H1 (cell line): ENCODE measurements at regions not wholly inside any gene's neighbourhood (a gene's known extent, or its start where the extent isn't known, plus 50 kb on each side); places are given as distances from the start of the nearest gene placed in this dataset.

Source experiments
- CTCF ChIA-PET: fragments of 300-600 bp; sonication (Branson Sonifier 250); formaldehyde crosslinking; loops from one replicate; lab custom pipeline; 2021; ENCODE audit not compliant: partially characterized antibody; lab: Charles Lee
- POLR2A ChIA-PET: fragments of 300-600 bp; sonication (Branson Sonifier 250); formaldehyde crosslinking; loops from one replicate; lab custom pipeline; 2021; ENCODE audit warnings: inconsistent platforms; ENCODE audit not compliant: partially characterized antibody; lab: Charles Lee
- DNase-seq, 2 experiments: peaks; one replicate each; pipeline versions ENCODE4 v3.0.0 to v3.0.0-alpha.2; 2010 to 2022; ENCODE audit warnings: low spot score in 2 of 2, low read depth in 1 of 2, mixed read lengths in 1 of 2
- FAIRE-seq: peaks from 2 replicates; lab custom pipeline; 2011; peaks lifted over from hg19 to GRCh38; lab: Jason Lieb, UNC
- H2AFZ ChIP-seq: 2 replicates; pipeline ENCODE4 v1.8.1; 2012; ENCODE audit warnings: low read length, inconsistent platforms
- H2AK5ac ChIP-seq: 2 replicates; pipeline ENCODE4 v1.6.1; 2013; ENCODE audit warnings: low read depth, low read length
- H2BK120ac ChIP-seq: replicated peaks from 2 replicates; pipeline ENCODE3; 2013; ENCODE audit warnings: low read depth, low read length, inconsistent platforms
- H2BK12ac ChIP-seq: 2 replicates; pipeline ENCODE4 v1.6.1; 2013; ENCODE audit warnings: low read depth, low read length
- H2BK15ac ChIP-seq: 2 replicates; pipeline ENCODE4 v1.6.1; 2013; ENCODE audit warnings: low read length
- H2BK20ac ChIP-seq: 2 replicates; pipeline ENCODE4 v1.6.1; 2013; ENCODE audit warnings: low read length
- H2BK5ac ChIP-seq: 2 replicates; pipeline ENCODE4 v1.6.1; 2013; ENCODE audit warnings: low read depth, low read length
- H3K14ac ChIP-seq: 2 replicates; pipeline ENCODE4 v1.6.1; 2013; ENCODE audit warnings: inconsistent platforms; ENCODE audit not compliant: insufficient read length
- H3K18ac ChIP-seq: 2 replicates; pipeline ENCODE4 v1.6.1; 2013; ENCODE audit warnings: low read length; ENCODE audit errors: extremely low read depth
- H3K23ac ChIP-seq: 2 replicates; pipeline ENCODE4 v1.6.1; 2013; ENCODE audit warnings: inconsistent platforms; ENCODE audit not compliant: insufficient read length
- H3K23me2 ChIP-seq: 2 replicates; pipeline ENCODE4 v1.6.1; 2013; ENCODE audit warnings: low read depth, low read length
- H3K27ac ChIP-seq: 2 replicates; pipeline ENCODE4 v1.6.1; 2011; ENCODE audit warnings: low read depth, low read length, inconsistent platforms
- H3K27me3 ChIP-seq, 4 experiments: replicated peaks in 1 of 4; 1 replicate in 1 of 4; 2 replicates in 3 of 4; pipeline versions ENCODE4 v1.6.1 to v1.8.1; 2011 to 2013; ENCODE audit warnings: low read length in 3 of 4, mild to moderate bottlenecking in 3 of 4, inconsistent platforms in 2 of 4, mixed read lengths in 2 of 4, moderate library complexity in 1 of 4; ENCODE audit not compliant: control insufficient read depth in 3 of 4, insufficient read depth in 3 of 4; ENCODE audit errors: extremely low read depth in 1 of 4
- H3K36me3 ChIP-seq, 4 experiments: 2 replicates each; pipeline versions ENCODE4 v1.6.1 to v1.8.1; 2011 to 2013; ENCODE audit warnings: mild to moderate bottlenecking in 4 of 4, low read length in 3 of 4, moderate library complexity in 2 of 4, control low read depth in 1 of 4, inconsistent platforms in 1 of 4; ENCODE audit not compliant: insufficient read depth in 4 of 4, control insufficient read depth in 2 of 4
- H3K4ac ChIP-seq: replicated peaks from 2 replicates; pipeline ENCODE3; 2013; ENCODE audit warnings: low read length, low read depth, mixed read lengths, inconsistent platforms; ENCODE audit not compliant: insufficient read length
- H3K4me1 ChIP-seq, 4 experiments: replicated peaks in 1 of 4; 1 replicate in 1 of 4; 2 replicates in 3 of 4; pipeline versions ENCODE4 v1.6.1 to v1.8.1; 2011 to 2013; ENCODE audit warnings: low read length in 3 of 4, inconsistent platforms in 2 of 4, mixed read lengths in 1 of 4; ENCODE audit not compliant: insufficient read depth in 4 of 4, control insufficient read depth in 3 of 4
- H3K4me2 ChIP-seq, 2 experiments: 2 replicates each; pipeline versions ENCODE4 v1.6.1 to v1.8.1; 2011 to 2013; ENCODE audit warnings: low read depth in 2 of 2, low read length in 2 of 2, control low read depth in 1 of 2, inconsistent platforms in 1 of 2, mild to moderate bottlenecking in 1 of 2; ENCODE audit not compliant: insufficient read depth in 1 of 2
- H3K4me3 ChIP-seq, 4 experiments: fragments of 200-600, 300-600 bp in 1 of 4; sonication (generic), shearing (Covaris generic), sonication (Bioruptor Twin) in 1 of 4; 2 replicates each; pipeline versions ENCODE4 v1.5.1 to v1.8.1; 2011 to 2016; ENCODE audit warnings: low read length in 4 of 4, low read depth in 3 of 4, control low read depth in 2 of 4, inconsistent platforms in 2 of 4, mild to moderate bottlenecking in 2 of 4, mixed read lengths in 1 of 4, moderate library complexity in 1 of 4; ENCODE audit not compliant: insufficient read depth in 2 of 4; ENCODE audit errors: extremely low read depth in 1 of 4
- H3K56ac ChIP-seq: replicated peaks from 2 replicates; pipeline ENCODE3; 2013; ENCODE audit warnings: low read depth, mild to moderate bottlenecking, mixed read lengths, low read length, inconsistent platforms; ENCODE audit not compliant: insufficient read length
- H3K79me1 ChIP-seq: 2 replicates; pipeline ENCODE4 v1.6.1; 2013; ENCODE audit warnings: low read depth, low read length, control low read depth
- H3K79me2 ChIP-seq, 2 experiments: 2 replicates each; pipeline versions ENCODE4 v1.6.1 to v1.8.1; 2012 to 2013; ENCODE audit warnings: low read length in 2 of 2, mild to moderate bottlenecking in 2 of 2, inconsistent platforms in 1 of 2; ENCODE audit not compliant: insufficient read depth in 2 of 2, control insufficient read depth in 1 of 2
- H3K9ac ChIP-seq, 4 experiments: replicated peaks in 1 of 4; 1 replicate in 1 of 4; 2 replicates in 3 of 4; pipeline versions ENCODE4 v1.6.1 to v1.8.1; 2011 to 2013; ENCODE audit warnings: low read depth in 3 of 4, low read length in 3 of 4, control low read depth in 2 of 4, mild to moderate bottlenecking in 2 of 4, moderate library complexity in 2 of 4, inconsistent platforms in 1 of 4; ENCODE audit errors: extremely low read depth in 1 of 4
- H3K9me3 ChIP-seq, 2 experiments: 2 replicates each; pipeline versions ENCODE4 v1.6.1 to v1.8.1; 2012 to 2013; ENCODE audit warnings: mild to moderate bottlenecking in 2 of 2, moderate library complexity in 2 of 2, control low read depth in 1 of 2, inconsistent platforms in 1 of 2, low read depth in 1 of 2, low read length in 1 of 2, mixed read lengths in 1 of 2; ENCODE audit not compliant: insufficient read depth in 2 of 2
- H4K20me1 ChIP-seq, 2 experiments: replicated peaks in 1 of 2; 2 replicates each; pipeline versions ENCODE3 to v1.8.1; 2011 to 2013; ENCODE audit warnings: inconsistent platforms in 2 of 2, low read length in 2 of 2, mild to moderate bottlenecking in 1 of 2; ENCODE audit not compliant: insufficient read depth in 2 of 2, control insufficient read depth in 1 of 2
- H4K5ac ChIP-seq: 2 replicates; pipeline ENCODE4 v1.6.1; 2013; ENCODE audit warnings: low read length, low read depth, mixed read lengths, inconsistent platforms; ENCODE audit not compliant: insufficient read length
- H4K8ac ChIP-seq: 2 replicates; pipeline ENCODE4 v1.8.0; 2013; ENCODE audit warnings: mild to moderate bottlenecking, moderate library complexity, low read length, inconsistent platforms; ENCODE audit not compliant: insufficient read depth; ENCODE audit errors: extremely low read depth
- H4K91ac ChIP-seq: replicated peaks from 2 replicates; pipeline ENCODE3; 2013; ENCODE audit warnings: low read length, mixed read lengths, inconsistent platforms; ENCODE audit not compliant: insufficient read length
- EGR1 ChIP-seq: IDR thresholded peaks from 2 replicates; pipeline ENCODE4 v1.6.1; 2011; ENCODE audit warnings: low read depth, low read length, borderline replicate concordance
- RBBP5 ChIP-seq: IDR thresholded peaks from 2 replicates; pipeline ENCODE4 v1.7.1; 2012; ENCODE audit warnings: low read depth, mild to moderate bottlenecking, inconsistent platforms, low read length, moderate library complexity, borderline replicate concordance
- WGBS, 2 experiments: shearing (Covaris generic) in 1 of 2; methylation state at CpG; one replicate each; pipeline versions ENCODE4 v1.1.6 to v1.1.7; 2013 to 2015; ENCODE audit warnings: low lambda C conversion rate in 2 of 2, mixed read lengths in 2 of 2, inconsistent platforms in 1 of 2, low coverage in 1 of 2, missing lambda C conversion rate in 1 of 2; ENCODE audit not compliant: insufficient replicate concordance in 2 of 2, insufficient coverage in 1 of 2, insufficient read length in 1 of 2; ENCODE audit errors: extremely low coverage in 1 of 2, missing lambda C conversion rate in 1 of 2; 5-methylcytosine and 5-hydroxymethylcytosine counted together

DNA sequence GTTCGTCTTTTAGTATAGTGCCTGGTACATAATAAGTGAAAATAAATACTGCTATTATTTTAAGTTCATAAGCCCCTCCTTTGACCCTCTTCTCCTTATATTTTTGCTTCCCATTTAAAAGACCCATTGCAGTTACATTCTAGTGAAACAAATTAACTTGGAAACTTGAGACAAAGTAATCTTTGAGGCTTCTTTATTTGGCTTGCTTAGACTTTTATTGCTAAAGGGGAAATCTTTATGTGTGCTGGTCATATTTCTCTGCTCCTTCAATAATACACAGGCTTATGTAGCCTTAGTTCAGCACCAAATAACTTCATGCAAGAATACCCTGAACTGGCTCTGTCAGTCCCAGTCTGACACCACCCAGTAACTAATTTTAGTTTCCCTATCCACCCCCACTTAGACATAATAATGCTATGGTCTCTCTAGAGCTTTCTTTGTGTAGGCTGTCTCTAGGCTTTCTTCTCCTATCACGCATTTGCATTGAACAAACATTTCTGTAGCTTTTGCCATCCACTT is 257.8 kb downstream of the OMA1 start:
- no peak overlapping the region for H3K18ac ChIP-seq
- no peak overlapping the region for H3K56ac ChIP-seq
- H3K79me1 ChIP-seq = no peaks in the 10 kb centered on the region
- no peaks in the 10 kb centered on the region for H3K4me1 ChIP-seq
- no peaks in the 10 kb centered on the region for H3K9me3 ChIP-seq
- H3K36me3 ChIP-seq = no peaks in the 10 kb centered on the region
- FAIRE-seq (no peak), DNase-seq (no peak)
- H3K4me3 ChIP-seq = no peak overlapping the region
- H2BK12ac ChIP-seq = no peak overlapping the region
- H2AFZ ChIP-seq = no peak overlapping the region
- H3K4me2 ChIP-seq = no peak overlapping the region
- no peak overlapping the region for H3K27ac ChIP-seq
- no peak overlapping the region for H2BK15ac ChIP-seq
- WGBS, 2 experiments = 88% methylated on average over 2 of the region's 2 CpGs; no CpG with 5 or more reads in 1 of the 2 experiments
- no peaks in the 10 kb centered on the region for H4K20me1 ChIP-seq
- H3K9ac ChIP-seq = no peak overlapping the region
- no peak for TF ChIP-seq RBBP5
- TF ChIP-seq EGR1 = no peak
- CTCF ChIA-PET = no interaction called here
- no peak overlapping the region for H3K4ac ChIP-seq
- no peak overlapping the region for H4K8ac ChIP-seq
- H3K27me3 ChIP-seq = no peaks in the 10 kb centered on the region
- POLR2A ChIA-PET = no interaction called here
- no peaks in the 10 kb centered on the region for H3K79me2 ChIP-seq
- H3K14ac ChIP-seq = no peak overlapping the region
- no peak overlapping the region for H2BK5ac ChIP-seq
- H2BK120ac ChIP-seq = no peak overlapping the region
- H4K91ac ChIP-seq = no peak overlapping the region
- no peak overlapping the region for H2AK5ac ChIP-seq
- no peak overlapping the region for H2BK20ac ChIP-seq
- H3K23me2 ChIP-seq = no peaks in the 10 kb centered on the region
- H3K23ac ChIP-seq = no peak overlapping the region
- no peak overlapping the region for H4K5ac ChIP-seq
